ENCODE measurements at regions not wholly inside any gene's neighbourhood (a gene's known extent, or its start where the extent isn't known, plus 50 kb on each side); places are given as distances from the start of the nearest gene placed in this dataset.
"Not testable (repeated sequence)": the region's sequence is repeated elsewhere in the genome, so short reads cannot be mapped to it uniquely, and the experiment has no call there.

DNA sequence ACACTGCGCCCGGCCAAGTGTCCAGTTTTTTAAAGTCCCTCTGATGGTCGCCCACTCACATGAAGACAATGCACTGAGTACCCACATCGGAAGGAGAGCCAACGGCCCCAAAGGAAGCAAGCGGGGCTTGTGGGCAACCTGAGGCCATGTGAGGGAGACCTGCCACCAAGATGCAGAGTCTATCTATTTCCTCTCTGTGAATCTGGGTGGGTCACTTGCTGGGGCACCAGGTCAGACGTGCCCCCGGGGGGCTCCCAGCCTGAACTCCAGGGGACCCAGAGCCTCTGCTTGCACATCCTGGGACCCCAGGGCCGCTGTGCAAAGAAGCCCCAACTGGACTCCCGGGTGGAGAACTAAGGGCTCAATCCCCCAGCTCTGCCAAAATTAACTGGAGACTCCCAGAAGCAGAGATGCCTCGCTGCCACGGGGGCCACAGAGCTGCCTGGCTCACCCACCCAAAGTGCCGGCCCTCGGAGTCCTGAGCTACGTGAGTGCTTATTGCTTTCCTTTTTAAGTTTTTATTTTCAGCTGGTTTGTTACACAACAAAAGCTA is 106.4 kb downstream of the BRD1 start:
- no peak for DNase-seq

DNA sequence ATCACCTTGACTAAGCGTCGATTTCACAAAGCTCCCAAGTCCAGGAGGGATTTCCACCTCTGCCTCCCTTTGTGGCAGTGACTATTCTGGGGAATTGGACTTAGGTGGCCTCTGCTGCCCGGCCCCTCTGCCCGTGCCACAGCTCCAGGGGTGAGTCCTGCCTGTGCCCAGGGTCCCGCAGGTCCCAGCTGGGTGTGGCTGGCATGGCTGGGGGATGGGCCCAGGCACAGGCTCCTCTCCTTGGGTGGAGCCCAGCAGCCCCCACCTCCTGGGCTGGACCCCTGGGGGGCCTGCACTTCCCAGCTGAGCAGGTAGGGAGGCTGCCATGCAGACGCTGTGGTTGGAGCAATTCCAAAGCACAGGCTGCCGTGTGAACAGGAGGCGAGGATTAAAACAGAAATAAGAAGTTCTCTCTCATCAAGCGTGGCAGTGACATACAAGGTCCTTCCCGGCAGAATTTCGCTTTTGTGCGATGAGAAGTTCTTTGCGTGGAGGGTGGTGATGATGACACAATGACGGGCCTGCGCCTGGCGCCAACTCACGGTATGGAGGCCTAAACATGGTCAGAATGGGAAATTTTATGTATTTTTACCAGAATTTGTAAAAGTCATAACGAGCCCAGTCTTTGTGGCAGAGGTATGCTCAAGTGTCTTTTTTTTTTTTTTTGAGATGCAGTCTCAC is 107.3 kb downstream of the BRD1 start:
- no peak for DNase-seq

GRCh38 chr22:49719046-49719445 is 108.6 kb downstream of the BRD1 start:
- no peak for DNase-seq

- no peak for DNase-seq
These were observed 109.3 kb downstream of the BRD1 start for GRCh38 chr22:49718396-49718795.

- DNase-seq, result no peak
These were observed 110.3 kb downstream of the BRD1 start for GRCh38 chr22:49717322-49717919.

DNA sequence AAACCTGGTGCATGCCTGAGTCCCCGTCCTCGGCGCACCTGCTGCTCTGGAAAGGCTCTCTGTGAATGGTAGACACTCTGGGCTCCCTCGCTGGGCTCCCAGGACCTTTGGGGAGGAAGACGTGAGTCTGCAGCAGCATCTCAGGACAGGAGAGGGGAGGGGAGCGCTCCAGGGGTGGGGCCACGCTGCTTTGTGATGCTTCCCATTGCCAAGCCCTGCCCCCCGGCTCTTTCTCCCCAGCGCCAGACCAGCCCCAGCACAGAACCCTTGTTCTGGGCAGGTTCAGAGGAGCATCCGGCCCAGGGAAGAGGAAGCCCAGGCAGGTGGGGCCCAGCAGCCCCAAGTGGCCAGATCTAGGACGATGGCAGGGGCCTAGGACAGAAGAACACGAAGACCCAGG is 111.2 kb downstream of the BRD1 start:
- no peak for DNase-seq

DNA sequence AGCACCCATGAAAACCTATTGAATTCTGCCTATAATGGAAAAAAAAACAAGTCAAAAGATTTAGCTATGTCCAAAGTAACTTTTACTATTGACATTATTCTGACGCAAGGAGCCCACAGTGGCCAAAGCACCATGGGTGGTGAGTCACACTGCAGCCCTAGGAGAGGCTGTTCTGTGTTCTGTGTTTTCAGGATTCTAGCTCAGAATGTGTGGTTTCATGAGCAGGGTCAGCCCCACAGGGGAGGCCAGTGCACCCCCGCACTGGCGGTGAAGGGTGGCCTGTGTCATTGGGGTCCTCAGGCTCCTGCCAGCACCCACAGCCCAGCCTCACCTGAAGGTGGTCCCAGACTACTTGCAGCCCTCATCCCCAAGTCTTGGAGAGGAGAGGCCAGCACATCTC is 112.2 kb downstream of the BRD1 start:
- no peak for DNase-seq

DNA sequence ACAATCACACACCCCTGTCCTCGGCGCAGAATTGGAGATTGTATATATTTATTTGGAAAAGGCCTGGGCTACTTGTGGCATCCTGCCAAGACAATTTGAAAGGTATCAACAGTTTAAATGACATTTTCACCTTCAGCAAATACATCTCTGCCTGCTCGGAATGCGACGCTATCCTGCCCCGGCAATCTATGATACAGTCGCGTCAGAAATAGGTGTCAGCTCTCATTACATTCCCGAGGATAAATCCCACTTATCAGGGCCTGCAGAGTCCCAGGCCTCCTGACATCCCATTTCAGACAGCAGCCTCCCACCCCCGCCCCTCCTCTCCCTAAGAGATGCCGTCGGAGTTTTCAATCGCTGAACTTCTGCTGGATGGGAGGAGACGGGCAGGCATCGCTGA is 114.7 kb downstream of the BRD1 start:
- no peak for DNase-seq

GRCh38 chr22:49712195-49712791 is 115.4 kb downstream of the BRD1 start:
- DNase-seq, result no peak

DNA sequence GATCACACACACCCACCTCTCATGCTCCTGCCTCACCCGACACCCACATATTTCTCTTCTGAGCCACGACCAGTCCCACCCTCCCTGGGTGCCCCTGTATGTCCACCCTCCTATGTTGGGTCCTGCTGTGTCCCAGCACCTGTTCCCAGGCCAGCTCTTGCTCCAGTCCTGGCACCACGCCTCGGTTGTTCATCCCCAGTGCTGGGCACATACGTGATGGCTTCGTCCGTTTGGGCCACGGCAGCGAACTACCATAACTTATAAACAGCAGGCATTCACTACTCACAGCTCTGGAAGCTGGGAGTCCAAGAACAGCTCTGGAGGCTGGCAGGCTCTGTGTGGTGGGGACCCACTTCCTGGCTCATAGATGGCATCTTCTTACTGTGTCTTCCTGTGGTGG is 116.9 kb downstream of the BRD1 start:
- DNase-seq, result no peak

- DNase-seq, result no peak
These were observed 118.2 kb downstream of the BRD1 start for GRCh38 chr22:49709464-49709863.

GRCh38 chr22:49705972-49706352 is 121.7 kb downstream of the BRD1 start:
- no peak for DNase-seq

GRCh38 chr22:49705216-49705971 is 122.3 kb downstream of the BRD1 start:
- DNase-seq, result no peak

DNA sequence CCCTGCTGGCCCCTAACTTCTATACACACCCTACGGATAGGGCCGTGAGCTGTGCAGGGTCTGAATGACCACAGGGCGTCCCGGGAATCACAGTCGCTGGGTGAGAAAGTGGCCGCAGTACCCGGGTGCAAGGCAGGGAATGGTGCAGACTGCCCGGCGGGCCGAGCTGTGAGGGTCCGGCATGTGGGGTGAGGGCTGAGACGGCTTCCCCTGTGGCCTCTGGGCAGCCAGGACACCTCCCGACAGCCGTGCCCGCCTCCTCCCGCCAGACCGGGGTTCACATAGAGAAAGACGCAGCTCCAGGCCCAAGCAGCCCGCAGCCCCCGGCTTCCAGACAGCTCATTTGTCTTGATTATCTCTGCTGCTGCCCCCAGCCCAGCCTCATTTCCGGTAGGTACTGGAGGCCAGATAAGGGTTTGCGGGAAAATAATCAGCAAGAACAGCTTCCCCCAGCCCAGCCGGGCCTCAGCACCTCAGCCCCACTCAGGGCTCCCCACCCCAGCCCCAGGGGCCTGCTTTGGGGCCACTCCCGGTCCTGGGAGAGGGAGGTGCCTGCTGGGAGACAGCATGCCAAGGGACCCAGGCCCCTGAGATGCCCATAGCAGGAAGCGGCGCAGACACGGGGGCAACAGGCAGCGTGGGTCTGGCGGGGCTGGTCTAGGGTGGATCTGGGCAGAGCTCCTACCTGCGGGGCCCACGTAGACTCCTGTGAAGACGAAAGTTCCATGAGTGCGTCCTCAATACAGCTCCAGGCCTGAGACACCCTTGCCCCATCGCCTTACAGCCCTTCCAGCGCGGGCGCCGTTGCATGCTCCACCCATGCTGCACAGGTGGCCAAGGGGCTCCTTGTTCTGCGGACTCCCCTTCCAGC is 123.1 kb downstream of the BRD1 start:
- no peak for DNase-seq

GRCh38 chr22:49703990-49704344 is 123.7 kb downstream of the BRD1 start:
- DNase-seq, result no peak

DNA sequence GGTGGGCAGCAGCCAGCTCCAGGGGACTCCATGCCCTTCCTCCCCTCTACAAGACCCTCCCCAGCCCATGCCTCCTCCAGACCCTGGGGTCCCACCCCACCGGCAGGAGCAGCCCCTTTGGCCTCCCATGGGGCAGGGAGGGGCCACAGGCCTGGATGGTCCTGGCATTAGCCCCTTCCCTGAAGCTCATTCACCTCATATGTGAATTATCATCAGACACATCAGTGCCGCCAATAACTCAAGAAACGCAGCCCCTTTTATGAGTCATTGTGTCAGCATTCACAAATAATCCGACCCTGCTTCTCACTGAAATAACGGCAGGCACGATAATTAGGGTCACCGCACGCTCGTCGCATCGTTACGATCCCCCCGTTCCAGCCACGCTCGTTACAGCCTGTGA is 124.2 kb downstream of the BRD1 start:
- DNase-seq, result no peak

- no peak for DNase-seq
These were observed 125.6 kb downstream of the BRD1 start for GRCh38 chr22:49702068-49702397.

DNA sequence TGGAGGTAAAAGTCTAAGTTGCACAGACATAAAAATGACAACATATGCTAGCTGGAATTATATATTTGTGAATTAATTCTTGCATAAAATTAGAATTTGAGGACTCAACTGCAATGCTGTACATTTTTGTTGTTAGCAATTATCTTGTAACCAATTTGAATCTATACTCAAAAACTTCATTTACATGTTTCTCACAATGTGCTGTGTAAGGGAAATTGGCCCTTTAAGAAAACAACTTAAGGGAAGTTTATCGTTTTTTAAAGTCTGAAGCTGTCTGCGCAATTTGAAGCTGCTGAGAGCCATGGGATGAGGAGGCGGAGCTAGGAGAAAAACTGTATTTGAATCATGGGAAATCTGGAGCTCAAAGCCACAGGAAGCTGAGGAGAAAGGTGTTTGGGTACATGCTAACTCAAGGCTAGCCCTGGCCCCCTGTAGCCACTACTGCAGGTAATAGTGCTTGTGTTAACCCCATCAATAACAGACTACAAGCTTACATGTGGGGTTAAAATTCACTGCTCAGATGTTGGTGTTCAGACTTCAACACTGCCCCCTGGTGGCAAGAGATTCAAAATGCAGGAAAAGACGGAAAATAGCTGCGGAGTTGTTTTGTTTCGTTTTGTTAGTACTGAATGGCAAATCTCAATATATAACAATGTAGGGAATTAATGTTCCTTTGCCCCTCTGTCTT is 126.1 kb downstream of the BRD1 start:
- no peak for DNase-seq

GRCh38 chr22:49699928-49700498 is 127.7 kb downstream of the BRD1 start:
- no peak for DNase-seq

- no peak for DNase-seq
These were observed 128.2 kb downstream of the BRD1 start for GRCh38 chr22:49699476-49699875.

DNA sequence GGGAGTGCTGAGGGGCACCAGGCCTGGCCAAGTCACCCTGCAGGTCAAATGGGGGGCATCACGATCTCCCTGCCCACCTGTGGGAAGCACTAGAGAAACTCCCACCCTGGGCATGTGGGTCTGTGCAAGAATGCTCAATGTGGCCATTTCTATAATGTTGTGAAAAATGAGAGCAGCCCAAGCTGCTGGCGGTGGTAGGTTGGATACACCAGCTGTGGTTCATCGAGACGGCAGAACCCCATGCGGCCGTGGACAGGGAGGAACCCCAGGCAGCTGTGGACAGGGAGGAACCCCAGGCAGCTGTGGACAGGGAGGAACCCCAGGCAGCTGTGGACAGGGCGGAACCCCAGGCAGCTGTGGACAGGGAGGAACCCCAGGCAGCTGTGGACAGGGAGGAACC is 129.1 kb downstream of the BRD1 start:
- not testable (repeated sequence) for DNase-seq

DNA sequence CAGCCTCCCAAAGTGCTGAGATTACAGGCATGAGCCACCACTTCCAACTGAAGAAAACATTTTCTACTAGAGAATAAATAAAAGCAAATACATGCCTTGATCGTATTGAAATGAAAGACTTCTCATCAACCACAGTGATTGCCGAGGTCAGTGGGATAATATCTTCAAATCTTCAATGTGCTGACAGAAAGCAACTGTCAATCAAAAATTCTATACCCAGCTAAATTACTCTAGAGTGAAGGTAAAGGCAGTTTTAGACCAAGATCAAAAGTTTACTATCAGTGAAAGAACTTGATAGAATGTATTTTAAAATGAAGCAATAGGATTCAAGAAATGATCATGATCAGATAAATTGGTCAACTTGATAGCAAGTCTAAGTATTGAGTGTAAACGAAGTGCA is 130.6 kb downstream of the BRD1 start:
- DNase-seq, result no peak
